WTC11 (cell line): ENCODE measurements at regions not wholly inside any gene's neighbourhood (a gene's known extent, or its start where the extent isn't known, plus 50 kb on each side); places are given as distances from the start of the nearest gene placed in this dataset.

Source experiments
- ATAC-seq: fragments of 200-7000 bp; cut with Tn5 transposase; 2 replicates; pipeline ENCODE4 v1.10.0; 2021; ENCODE audit warnings: mild to moderate bottlenecking, moderate library complexity
- CTCF ChIA-PET: fragments of 300-600 bp; sonication (Branson Sonifier 250); formaldehyde crosslinking; loops from one replicate; lab custom pipeline; 2021; ENCODE audit warnings: antibody characterized with exemption; lab: Charles Lee
- POLR2A ChIA-PET: fragments of 350-600 bp; sonication (Branson Sonifier 250); formaldehyde crosslinking; loops from one replicate; lab custom pipeline; 2021; ENCODE audit warnings: antibody characterized with exemption; lab: Charles Lee
- DNase-seq: peaks from one replicate; pipeline ENCODE4 v3.0.0; 2021; ENCODE audit warnings: low spot score
- H3K27ac Mint-ChIP-seq: 2 replicates; pipeline ENCODE4 v1.8.0; 2021; ENCODE audit warnings: mixed read lengths
- H3K27me3 Mint-ChIP-seq: 2 replicates; pipeline ENCODE4 v1.8.0; 2021; ENCODE audit warnings: low read depth, mild to moderate bottlenecking, moderate library complexity, mixed read lengths
- H3K36me3 Mint-ChIP-seq: 2 replicates; pipeline ENCODE4 v1.8.0; 2021; ENCODE audit warnings: mixed read lengths
- H3K4me1 Mint-ChIP-seq: 2 replicates; pipeline ENCODE4 v1.8.0; 2022; ENCODE audit warnings: mixed read lengths
- H3K4me3 Mint-ChIP-seq: 2 replicates; pipeline ENCODE4 v1.8.0; 2021; ENCODE audit warnings: mild to moderate bottlenecking, moderate library complexity, mixed read lengths
- H3K9me3 Mint-ChIP-seq: 2 replicates; pipeline ENCODE4 v1.8.0; 2021; ENCODE audit warnings: mixed read lengths
- AR ChIP-seq: fragments of 250-450 bp; sonication (Bioruptor Pico); IDR thresholded peaks from 2 replicates; pipeline ENCODE4 v1.9.0; 2021; ENCODE audit warnings: mild to moderate bottlenecking
- ATF6 ChIP-seq: sonication (generic); formaldehyde crosslinking; IDR thresholded peaks from 2 replicates; pipeline ENCODE4 v1.8.1; 2023; ENCODE audit warnings: mild to moderate bottlenecking, missing genetic modification reagents
- E2F1 ChIP-seq: sonication (generic); formaldehyde crosslinking; IDR thresholded peaks from 2 replicates; pipeline ENCODE4 v1.8.0; 2022; ENCODE audit warnings: mild to moderate bottlenecking, missing genetic modification reagents
- GTF2I ChIP-seq: fragments of 250-450 bp; sonication (Bioruptor Pico); conservative IDR thresholded peaks from 2 replicates; pipeline ENCODE4 v1.4.0; 2021; ENCODE audit warnings: mild to moderate bottlenecking
- MAX ChIP-seq: sonication (generic); formaldehyde crosslinking; IDR thresholded peaks from 2 replicates; pipeline ENCODE4 v1.8.0; 2022; ENCODE audit warnings: mild to moderate bottlenecking, missing genetic modification reagents
- MLX ChIP-seq: sonication (generic); formaldehyde crosslinking; IDR thresholded peaks from 2 replicates; pipeline ENCODE4 v1.8.1; 2023; ENCODE audit warnings: mild to moderate bottlenecking, missing genetic modification reagents, moderate library complexity
- NFE2L1 ChIP-seq: sonication (generic); formaldehyde crosslinking; IDR thresholded peaks from 2 replicates; pipeline ENCODE4 v1.8.1; 2023; ENCODE audit warnings: missing genetic modification reagents
- SMAD4 ChIP-seq: sonication (generic); formaldehyde crosslinking; IDR thresholded peaks from 2 replicates; pipeline ENCODE4 v1.8.0; 2022; ENCODE audit warnings: mild to moderate bottlenecking, missing genetic modification reagents
- USF2 ChIP-seq: sonication (generic); formaldehyde crosslinking; IDR thresholded peaks from 2 replicates; pipeline ENCODE4 v1.8.1; 2023; ENCODE audit warnings: mild to moderate bottlenecking, missing genetic modification reagents, moderate library complexity
- ZNF121 ChIP-seq: sonication (generic); formaldehyde crosslinking; IDR thresholded peaks from 2 replicates; pipeline ENCODE4 v1.8.0; 2023; ENCODE audit warnings: missing genetic modification reagents
- ZNF232 ChIP-seq: sonication (generic); formaldehyde crosslinking; IDR thresholded peaks from 2 replicates; pipeline ENCODE4 v1.8.0; 2022; ENCODE audit warnings: mild to moderate bottlenecking, missing genetic modification reagents
- ZNF416 ChIP-seq: fragments of 250-450 bp; sonication (Bioruptor Pico); IDR thresholded peaks from 2 replicates; pipeline ENCODE4 v1.9.0; 2021; ENCODE audit warnings: mild to moderate bottlenecking, inconsistent platforms
- ZNF423 ChIP-seq: fragments of 250-450 bp; sonication (Bioruptor Pico); IDR thresholded peaks from 2 replicates; pipeline ENCODE4 v2.1.2; 2022; ENCODE audit warnings: mild to moderate bottlenecking, moderate library complexity
- ZNF532 ChIP-seq: fragments of 250-450 bp; sonication (Bioruptor Pico); IDR thresholded peaks from 2 replicates; pipeline ENCODE4 v1.9.0; 2021; ENCODE audit warnings: mild to moderate bottlenecking, borderline replicate concordance

GRCh38 chr10:28147706-28148105, 148.8 kb upstream of the ODAD2 start (continued):
- TF ChIP-seq E2F1, result no peak
- TF ChIP-seq ATF6 (CRISPR knock-in tag), result no peak
- TF ChIP-seq GTF2I (CRISPR knock-in tag), result no peak

GRCh38 chr10:28139138-28139537, 140.3 kb upstream of the ODAD2 start:
- Mint-ChIP-seq H3K4me1 (no peaks in the 10 kb centered on the region), H3K36me3 (peaks cover 17% of the 10 kb centered on the region), H3K4me3 (no peak overlapping the region), H3K27ac (no peak overlapping the region), H3K27me3 (no peaks in the 10 kb centered on the region), H3K9me3 (peaks cover 25% of the 10 kb centered on the region)
- DNase-seq, result no peak
- ChIA-PET CTCF (interaction anchor here (1.0 kb wide), 1 partner anchor 103 kb away, joined by 4 read pairs; no protein-coding TSS in a partner anchor), POLR2A (no interaction called here)
- TF ChIP-seq ZNF423 (CRISPR knock-in tag) (no peak), USF2 (CRISPR knock-in tag) (no peak), ZNF532 (no peak), MLX (CRISPR knock-in tag) (no peak), ZNF232 (no peak), AR (CRISPR knock-in tag) (no peak), MAX (CRISPR knock-in tag) (no peak), GTF2I (CRISPR knock-in tag) (no peak), ZNF416 (CRISPR knock-in tag) (no peak), SMAD4 (CRISPR knock-in tag) (no peak), NFE2L1 (no peak), ZNF121 (no peak)
- no peak for ATAC-seq
